ENCODE measurements at regions not wholly inside any gene's neighbourhood (a gene's known extent, or its start where the extent isn't known, plus 50 kb on each side); places are given as distances from the start of the nearest gene placed in this dataset.

- TF ChIP-seq CTCF (IDR thresholded peaks at IDR 0.05) = no peak
- no peak for TF ChIP-seq EZH2 (IDR thresholded peaks at IDR 0.05)
These were observed 263.8 kb upstream of the TLE4 start for GRCh38 chr9:79308012-79308411.
